ENCODE measurements at regions not wholly inside any gene's neighbourhood (a gene's known extent, or its start where the extent isn't known, plus 50 kb on each side); places are given as distances from the start of the nearest gene placed in this dataset.

DNA sequence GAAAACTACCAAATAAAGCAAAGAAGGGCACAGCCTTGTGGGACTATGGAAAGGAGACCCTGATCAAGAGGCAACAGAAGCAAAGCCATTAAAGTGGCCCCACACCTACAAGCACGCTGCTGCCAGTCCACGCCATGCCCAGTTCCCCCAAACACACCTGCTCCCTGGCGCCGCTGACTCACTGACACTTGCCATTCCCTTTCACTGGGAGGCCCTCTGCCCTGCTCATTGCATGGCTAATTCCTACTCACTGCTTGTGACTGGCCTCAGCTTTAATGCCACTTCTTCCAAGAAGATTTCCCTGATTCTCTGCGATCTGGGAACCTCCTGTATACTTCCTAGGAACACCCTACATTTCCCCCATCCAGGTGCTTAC, 71.2 kb upstream of the TAF1L start:
- TF ChIP-seq, protein P1, sequence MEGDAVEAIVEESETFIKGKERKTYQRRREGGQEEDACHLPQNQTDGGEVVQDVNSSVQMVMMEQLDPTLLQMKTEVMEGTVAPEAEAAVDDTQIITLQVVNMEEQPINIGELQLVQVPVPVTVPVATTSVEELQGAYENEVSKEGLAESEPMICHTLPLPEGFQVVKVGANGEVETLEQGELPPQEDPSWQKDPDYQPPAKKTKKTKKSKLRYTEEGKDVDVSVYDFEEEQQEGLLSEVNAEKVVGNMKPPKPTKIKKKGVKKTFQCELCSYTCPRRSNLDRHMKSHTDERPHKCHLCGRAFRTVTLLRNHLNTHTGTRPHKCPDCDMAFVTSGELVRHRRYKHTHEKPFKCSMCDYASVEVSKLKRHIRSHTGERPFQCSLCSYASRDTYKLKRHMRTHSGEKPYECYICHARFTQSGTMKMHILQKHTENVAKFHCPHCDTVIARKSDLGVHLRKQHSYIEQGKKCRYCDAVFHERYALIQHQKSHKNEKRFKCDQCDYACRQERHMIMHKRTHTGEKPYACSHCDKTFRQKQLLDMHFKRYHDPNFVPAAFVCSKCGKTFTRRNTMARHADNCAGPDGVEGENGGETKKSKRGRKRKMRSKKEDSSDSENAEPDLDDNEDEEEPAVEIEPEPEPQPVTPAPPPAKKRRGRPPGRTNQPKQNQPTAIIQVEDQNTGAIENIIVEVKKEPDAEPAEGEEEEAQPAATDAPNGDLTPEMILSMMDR (IDR thresholded peaks at IDR 0.05; ENCODE audit: borderline replicate concordance, insufficient read depth, low read depth, low read length) = no peak
- no peak overlapping the region for H3K4me3 ChIP-seq (ENCODE audit: low read depth, low read length)

DNA sequence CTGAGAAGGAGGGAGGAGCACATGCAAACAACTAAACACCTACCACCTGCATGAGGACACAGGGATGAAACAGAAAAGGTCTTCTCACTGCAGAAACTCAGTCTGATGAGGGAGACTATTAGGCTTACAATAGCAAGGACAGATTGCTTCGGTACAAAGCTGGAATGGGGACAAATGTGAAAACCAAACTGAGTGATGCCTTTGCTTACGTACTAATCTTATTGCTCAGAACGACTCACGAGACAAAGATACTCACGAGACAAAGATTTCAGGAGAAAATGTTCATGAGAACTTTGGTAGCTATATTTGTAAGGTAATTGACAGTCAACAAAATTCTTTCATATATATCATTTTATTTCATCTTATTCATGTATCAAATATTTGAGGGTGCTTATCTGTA, 71.9 kb upstream of the TAF1L start:
- TF ChIP-seq, protein P1 (IDR thresholded peaks at IDR 0.05; ENCODE audit: borderline replicate concordance, insufficient read depth, low read depth, low read length) = no peak
- H3K4me3 ChIP-seq (ENCODE audit: low read depth, low read length) = no peak overlapping the region

DNA sequence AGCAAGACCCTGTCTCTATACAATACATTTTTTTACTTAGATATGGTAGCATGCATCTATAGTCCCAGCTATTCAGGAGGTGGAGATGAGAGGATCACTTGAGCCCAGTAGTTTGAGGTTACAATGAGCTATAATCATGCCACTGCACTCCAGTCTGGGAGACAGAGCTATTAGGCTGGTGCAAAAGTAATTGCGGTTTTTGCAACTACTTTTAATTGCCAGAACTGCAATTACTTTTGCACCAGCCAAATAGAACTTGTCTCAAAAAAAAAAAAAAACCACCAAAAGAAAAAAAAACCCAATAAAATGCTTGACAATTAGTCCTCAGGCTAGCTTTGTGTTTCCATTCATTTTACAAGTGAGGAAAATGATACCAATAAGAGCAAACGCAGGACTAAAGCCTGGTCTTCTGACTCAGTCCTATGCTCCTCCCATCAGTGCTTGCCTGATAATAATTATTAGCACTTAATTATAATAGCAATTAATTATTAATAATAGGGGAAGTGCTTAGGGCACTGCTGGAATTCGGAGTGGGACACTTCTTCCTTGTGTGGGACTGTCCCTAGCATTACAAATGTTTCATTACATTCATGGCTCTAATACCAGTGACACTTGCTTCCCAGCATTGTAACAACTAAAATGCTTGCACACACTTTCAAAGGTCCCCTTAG, 73.1 kb upstream of the TAF1L start:
- TF ChIP-seq, protein P1 (IDR thresholded peaks at IDR 0.05; ENCODE audit: borderline replicate concordance, insufficient read depth, low read depth, low read length) = no peak
- H3K4me3 ChIP-seq (ENCODE audit: low read depth, low read length) = no peak overlapping the region

DNA sequence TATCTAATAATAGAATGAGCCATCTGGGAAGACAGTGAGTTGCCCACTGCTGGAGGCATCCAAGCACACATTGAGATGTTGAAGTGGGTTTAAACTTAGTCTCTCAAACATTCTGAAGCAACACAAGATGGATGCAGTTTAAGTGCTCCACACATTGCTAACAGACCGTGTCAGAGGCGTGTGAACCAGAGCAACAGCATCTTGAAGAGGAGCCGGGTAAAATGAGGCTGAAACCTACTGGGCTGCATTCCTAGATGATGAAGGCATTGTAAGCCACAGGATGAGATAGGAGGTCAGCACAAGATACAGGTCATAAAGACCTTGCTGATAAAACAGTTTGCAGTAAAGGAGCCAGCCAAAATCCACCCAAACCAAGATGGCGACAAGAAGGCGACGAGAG, 73.5 kb upstream of the TMEM215 start:
- TF ChIP-seq, protein P1 (IDR thresholded peaks at IDR 0.05; ENCODE audit: borderline replicate concordance, insufficient read depth, low read depth, low read length) = no peak
- H3K4me3 ChIP-seq (ENCODE audit: low read depth, low read length) = no peak overlapping the region

DNA sequence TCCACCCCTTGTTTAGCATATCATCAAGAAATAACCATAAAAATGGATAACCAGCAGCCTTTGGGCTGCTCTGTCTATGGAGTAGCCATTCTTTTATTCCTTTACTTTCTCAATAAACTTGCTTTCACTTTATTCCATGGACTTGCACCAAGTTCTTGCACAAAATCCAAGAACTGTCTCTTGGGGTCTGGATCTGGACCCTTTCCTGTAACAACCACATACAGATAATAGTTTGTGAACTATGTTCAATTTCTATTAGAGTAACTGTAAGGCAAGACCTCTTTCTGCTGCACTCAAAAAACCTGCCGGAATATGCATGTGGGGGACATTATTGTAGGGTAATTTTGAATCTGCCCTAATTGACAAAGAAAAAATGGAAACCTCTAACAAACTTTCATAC, 66.9 kb upstream of the TMEM215 start:
- TF ChIP-seq, protein P1 (IDR thresholded peaks at IDR 0.05; ENCODE audit: borderline replicate concordance, insufficient read depth, low read depth, low read length) = no peak
- H3K4me3 ChIP-seq (ENCODE audit: low read depth, low read length) = no peak overlapping the region

DNA sequence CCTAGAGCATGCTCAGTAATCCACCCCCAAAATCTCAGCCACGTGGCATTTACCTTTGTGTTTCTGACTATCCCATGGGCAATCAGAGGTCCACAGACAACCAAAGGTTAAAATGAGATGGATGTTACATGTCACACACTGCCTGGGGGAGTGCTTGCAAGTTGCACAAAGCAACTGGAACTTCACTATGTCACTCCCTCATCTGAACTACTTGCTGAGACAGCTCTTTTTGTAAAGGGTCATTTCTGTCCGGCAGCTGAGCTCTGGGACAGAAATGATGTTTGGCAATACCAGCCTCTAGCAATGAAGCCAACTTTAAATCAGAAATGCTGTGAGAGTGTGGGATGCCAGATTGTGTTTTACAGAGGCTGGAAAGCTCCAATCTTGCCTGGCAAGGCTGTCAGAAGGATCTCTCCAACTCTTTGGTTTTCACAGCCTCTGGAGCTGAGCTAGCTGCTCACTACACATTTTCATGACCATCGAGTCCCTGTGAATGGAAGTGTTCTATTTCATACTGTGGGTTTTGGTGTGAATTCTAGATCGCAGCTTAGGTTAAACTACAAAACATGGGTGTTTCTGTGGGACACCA, 66.3 kb upstream of the TMEM215 start:
- TF ChIP-seq, protein P1 (IDR thresholded peaks at IDR 0.05; ENCODE audit: borderline replicate concordance, insufficient read depth, low read depth, low read length) = no peak
- no peak overlapping the region for H3K4me3 ChIP-seq (ENCODE audit: low read depth, low read length)

DNA sequence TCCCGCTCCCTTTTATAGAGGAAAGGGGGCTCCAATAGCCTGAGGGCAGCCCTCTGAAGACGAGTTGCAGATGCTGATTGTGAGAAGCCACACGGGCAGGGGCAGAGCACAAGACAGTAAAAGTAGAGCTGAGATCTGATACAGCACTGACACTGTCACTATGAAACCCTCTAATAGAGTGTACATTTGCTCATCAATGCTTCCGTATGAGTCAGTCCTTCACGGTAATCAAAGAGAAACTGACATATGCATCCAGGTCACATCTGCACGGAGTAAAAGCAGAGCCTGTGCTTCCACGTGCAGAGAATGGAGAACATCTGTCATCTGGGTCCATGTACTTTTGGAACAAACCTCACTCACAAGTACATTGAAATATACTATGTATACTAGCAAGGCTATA, 60.6 kb upstream of the TMEM215 start:
- H3K4me3 ChIP-seq (ENCODE audit: low read depth, low read length) = no peak overlapping the region
- TF ChIP-seq, protein P1 (IDR thresholded peaks at IDR 0.05; ENCODE audit: borderline replicate concordance, insufficient read depth, low read depth, low read length) = no peak

Data from GM12875 (cell line).